ENCODE measurements at regions not wholly inside any gene's neighbourhood (a gene's known extent, or its start where the extent isn't known, plus 50 kb on each side); places are given as distances from the start of the nearest gene placed in this dataset.

DNA sequence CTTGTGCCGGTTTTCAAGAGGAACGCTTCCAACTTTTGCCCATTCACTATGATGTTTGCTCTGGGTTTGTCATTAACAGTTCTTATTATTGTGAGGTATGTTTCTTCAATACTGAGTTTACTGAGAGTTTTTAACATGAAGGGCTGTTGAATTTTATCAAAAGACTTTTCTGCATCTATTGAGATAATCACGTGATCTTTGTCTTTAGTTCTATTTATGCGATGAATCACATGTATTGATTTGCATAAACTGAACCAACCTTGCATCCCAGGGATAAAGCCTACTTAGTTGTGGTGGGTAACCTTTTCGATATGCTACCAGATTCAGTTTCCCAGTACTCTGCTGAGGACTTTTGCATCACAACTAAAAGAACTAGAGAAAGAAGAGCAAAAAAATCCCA lies 318.0 kb downstream of the GASK1B start:
- H3K27me3 ChIP-seq, result no peaks in the 10 kb centered on the region
- TF ChIP-seq, protein P1, sequence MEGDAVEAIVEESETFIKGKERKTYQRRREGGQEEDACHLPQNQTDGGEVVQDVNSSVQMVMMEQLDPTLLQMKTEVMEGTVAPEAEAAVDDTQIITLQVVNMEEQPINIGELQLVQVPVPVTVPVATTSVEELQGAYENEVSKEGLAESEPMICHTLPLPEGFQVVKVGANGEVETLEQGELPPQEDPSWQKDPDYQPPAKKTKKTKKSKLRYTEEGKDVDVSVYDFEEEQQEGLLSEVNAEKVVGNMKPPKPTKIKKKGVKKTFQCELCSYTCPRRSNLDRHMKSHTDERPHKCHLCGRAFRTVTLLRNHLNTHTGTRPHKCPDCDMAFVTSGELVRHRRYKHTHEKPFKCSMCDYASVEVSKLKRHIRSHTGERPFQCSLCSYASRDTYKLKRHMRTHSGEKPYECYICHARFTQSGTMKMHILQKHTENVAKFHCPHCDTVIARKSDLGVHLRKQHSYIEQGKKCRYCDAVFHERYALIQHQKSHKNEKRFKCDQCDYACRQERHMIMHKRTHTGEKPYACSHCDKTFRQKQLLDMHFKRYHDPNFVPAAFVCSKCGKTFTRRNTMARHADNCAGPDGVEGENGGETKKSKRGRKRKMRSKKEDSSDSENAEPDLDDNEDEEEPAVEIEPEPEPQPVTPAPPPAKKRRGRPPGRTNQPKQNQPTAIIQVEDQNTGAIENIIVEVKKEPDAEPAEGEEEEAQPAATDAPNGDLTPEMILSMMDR (IDR thresholded peaks at IDR 0.05), result no peak
- TF ChIP-seq POLR2AphosphoS5 (IDR thresholded peaks at IDR 0.05) (no peak), POLR2A (IDR thresholded peaks at IDR 0.05) (no peak)
- no peak overlapping the region for H3K27ac ChIP-seq
- H3K4me3 ChIP-seq, result no peak overlapping the region
- intact Hi-C loops (cut with DNase I; ENCODE audit: low total_unique reads), result no loop called here
- DNase-seq (ENCODE audit: low spot score in 2 of 2), result no peak
- no peaks in the 10 kb centered on the region for H3K4me1 ChIP-seq
- H3K9me3 ChIP-seq, result peaks cover 0 to 6% of the 10 kb centered on the region in 2 donors
- no peaks in the 10 kb centered on the region for H3K36me3 ChIP-seq

DNA sequence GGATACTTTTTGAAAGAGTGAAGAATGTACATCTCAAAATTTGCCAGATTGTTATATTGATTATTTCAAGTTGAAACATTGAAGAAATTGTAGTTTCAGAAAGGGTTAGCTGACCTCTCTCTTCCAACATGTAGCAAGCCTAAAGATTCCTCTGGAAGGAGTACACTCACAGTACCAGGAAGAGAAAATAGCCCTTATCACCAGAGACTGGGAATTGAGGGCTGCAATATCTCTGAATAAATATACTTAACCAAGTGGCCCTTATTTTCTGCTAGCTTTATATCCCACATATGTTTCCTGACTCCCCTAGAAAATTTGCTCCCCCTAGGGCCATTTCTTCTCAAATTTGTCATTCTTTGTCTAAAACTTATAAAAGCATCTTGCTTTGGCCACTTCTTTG lies 332.2 kb downstream of the GASK1B start:
- intact Hi-C loops (cut with DNase I; ENCODE audit: low total_unique reads), result no loop called here
- Histone ChIP-seq H3K36me3 (no peaks in the 10 kb centered on the region), H3K27ac (no peak overlapping the region), H3K27me3 (no peaks in the 10 kb centered on the region), H3K4me3 (no peak overlapping the region), H3K4me1 (no peaks in the 10 kb centered on the region), H3K9me3 (no peaks in the 10 kb centered on the region)
- DNase-seq (ENCODE audit: low spot score in 2 of 2), result no peak
- no peak for TF ChIP-seq POLR2AphosphoS5 (IDR thresholded peaks at IDR 0.05)
- TF ChIP-seq POLR2A (IDR thresholded peaks at IDR 0.05), result no peak
- TF ChIP-seq, protein P1 (IDR thresholded peaks at IDR 0.05), result no peak

DNA sequence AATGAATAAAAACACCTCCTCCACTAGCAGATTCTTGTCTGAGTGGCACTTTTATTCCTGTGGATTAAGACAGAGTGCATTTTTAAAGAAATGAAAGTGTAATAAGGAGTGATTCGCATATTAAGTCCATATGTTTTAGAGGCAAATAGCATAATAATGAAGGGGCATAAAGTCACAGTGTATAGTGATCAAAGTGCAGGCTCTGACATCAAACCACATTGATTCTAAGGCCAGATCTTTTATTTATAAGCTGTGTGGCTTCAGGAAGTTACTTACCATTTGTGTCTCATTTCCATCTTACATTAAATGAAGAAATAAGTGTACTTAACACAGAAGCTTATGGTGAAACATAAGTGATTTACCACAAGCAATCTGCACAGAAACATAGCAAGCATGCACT lies 332.8 kb downstream of the GASK1B start:
- no peak overlapping the region for H3K4me3 ChIP-seq
- no peaks in the 10 kb centered on the region for H3K36me3 ChIP-seq
- DNase-seq (ENCODE audit: low spot score in 2 of 2), result no peak
- H3K9me3 ChIP-seq, result no peaks in the 10 kb centered on the region
- H3K4me1 ChIP-seq, result no peaks in the 10 kb centered on the region
- no peak overlapping the region for H3K27ac ChIP-seq
- intact Hi-C loops (cut with DNase I; ENCODE audit: low total_unique reads), result no loop called here
- TF ChIP-seq POLR2AphosphoS5 (IDR thresholded peaks at IDR 0.05), result no peak
- no peak for TF ChIP-seq POLR2A (IDR thresholded peaks at IDR 0.05)
- TF ChIP-seq, protein P1 (IDR thresholded peaks at IDR 0.05), result no peak
- H3K27me3 ChIP-seq, result no peaks in the 10 kb centered on the region

DNA sequence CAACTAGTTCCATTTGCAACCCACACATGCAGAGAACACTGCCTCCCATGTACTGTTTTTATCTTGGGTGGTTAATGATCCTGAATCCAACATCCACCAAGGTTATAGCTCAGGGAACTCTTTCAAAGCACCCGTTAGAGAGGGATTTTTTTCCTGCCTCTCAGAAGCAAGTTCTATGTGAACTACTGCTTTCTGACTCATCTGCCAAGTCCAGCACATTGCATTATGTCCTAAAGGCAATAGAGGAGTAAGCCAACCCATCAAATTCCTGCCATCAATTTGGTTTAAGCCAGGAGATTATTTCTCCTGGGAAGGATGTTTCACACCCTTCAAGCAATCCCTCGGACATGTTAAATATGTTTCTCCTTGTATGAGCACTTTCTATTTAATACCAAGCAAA lies 334.5 kb downstream of the GASK1B start:
- DNase-seq (ENCODE audit: low spot score in 2 of 2), result no peak
- Histone ChIP-seq H3K4me1 (no peaks in the 10 kb centered on the region), H3K36me3 (no peaks in the 10 kb centered on the region), H3K9me3 (no peaks in the 10 kb centered on the region), H3K27me3 (no peaks in the 10 kb centered on the region), H3K4me3 (no peak overlapping the region), H3K27ac (no peak overlapping the region)
- TF ChIP-seq, protein P1 (IDR thresholded peaks at IDR 0.05), result no peak
- TF ChIP-seq POLR2A (IDR thresholded peaks at IDR 0.05) (no peak), POLR2AphosphoS5 (IDR thresholded peaks at IDR 0.05) (no peak)
- intact Hi-C loops (cut with DNase I; ENCODE audit: low total_unique reads), result no loop called here

DNA sequence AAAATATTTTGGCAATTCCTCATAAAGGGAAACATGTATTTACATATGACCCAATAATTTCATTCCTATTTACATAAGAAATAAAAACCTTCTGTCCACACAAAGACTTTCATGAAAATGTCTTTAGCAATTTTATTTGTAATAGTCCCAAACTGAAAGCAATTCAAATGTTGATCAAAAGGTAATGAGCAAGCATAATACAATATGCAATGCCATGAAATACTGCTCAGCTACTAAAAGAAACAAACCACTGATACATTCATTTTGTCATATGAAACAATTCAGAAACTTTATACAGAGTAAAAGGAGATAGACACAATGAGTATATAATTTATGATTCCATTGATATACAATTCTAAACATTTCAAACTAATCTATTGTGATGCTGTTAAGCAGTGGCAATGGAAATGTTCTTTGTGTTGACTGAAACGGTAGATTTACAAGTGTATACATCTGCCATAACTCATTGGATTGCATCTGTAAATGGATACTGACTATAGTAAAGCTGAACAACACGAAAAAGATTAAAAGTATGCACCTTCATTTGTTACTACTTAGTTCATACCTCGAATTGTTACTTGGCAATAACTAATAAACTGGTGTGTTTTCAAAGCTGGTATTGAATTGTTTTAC lies 335.6 kb downstream of the GASK1B start:
- no peaks in the 10 kb centered on the region for H3K4me1 ChIP-seq
- intact Hi-C loops (cut with DNase I; ENCODE audit: low total_unique reads), result no loop called here
- DNase-seq (ENCODE audit: low spot score in 2 of 2), result no peak
- H3K36me3 ChIP-seq, result no peaks in the 10 kb centered on the region
- H3K27me3 ChIP-seq, result no peaks in the 10 kb centered on the region
- no peak overlapping the region for H3K27ac ChIP-seq
- H3K4me3 ChIP-seq, result no peak overlapping the region
- no peaks in the 10 kb centered on the region for H3K9me3 ChIP-seq
- TF ChIP-seq, protein P1 (IDR thresholded peaks at IDR 0.05), result no peak
- no peak for TF ChIP-seq POLR2A (IDR thresholded peaks at IDR 0.05)
- TF ChIP-seq POLR2AphosphoS5 (IDR thresholded peaks at IDR 0.05), result no peak
